D721Med (cell line): ENCODE measurements at regions not wholly inside any gene's neighbourhood (a gene's known extent, or its start where the extent isn't known, plus 50 kb on each side); places are given as distances from the start of the nearest gene placed in this dataset.

ENCODE experiments used
- DNase-seq: peaks from one replicate; pipeline ENCODE4 v3.0.0; 2011; ENCODE audit warnings: low spot score; ENCODE audit not compliant: insufficient read length
- FAIRE-seq: peaks from 2 replicates; lab custom pipeline; 2011; peaks lifted over from hg19 to GRCh38; lab: Jason Lieb, UNC
- TF ChIP-seq, protein P1 (sequence below): IDR thresholded peaks from 2 replicates; pipeline ENCODE4 v1.5.1; 2012; ENCODE audit warnings: mild to moderate bottlenecking, control low read depth; ENCODE audit not compliant: insufficient read depth; ENCODE audit errors: missing control alignments

DNA sequence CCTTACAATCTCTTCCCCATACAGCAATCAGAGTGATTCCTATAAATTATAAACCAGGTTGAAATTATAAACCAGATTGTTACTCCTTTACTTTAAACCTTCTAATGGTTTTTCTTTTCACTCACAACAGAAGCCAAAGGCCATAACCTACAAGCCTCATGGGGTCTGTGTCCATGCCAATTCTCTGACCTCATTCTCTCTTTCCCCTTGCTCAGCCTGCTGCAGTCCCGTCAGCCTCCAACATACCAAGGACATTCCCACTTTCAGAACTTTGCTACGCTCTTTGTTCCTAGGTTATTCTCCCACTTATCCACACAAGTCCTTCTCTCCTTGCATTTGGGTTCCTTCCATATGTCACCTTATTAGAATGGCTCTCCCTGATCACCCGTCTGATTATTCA is 277.9 kb upstream of the TCF21 start:
- FAIRE-seq (no peak), DNase-seq (no peak)
- TF ChIP-seq, protein P1, sequence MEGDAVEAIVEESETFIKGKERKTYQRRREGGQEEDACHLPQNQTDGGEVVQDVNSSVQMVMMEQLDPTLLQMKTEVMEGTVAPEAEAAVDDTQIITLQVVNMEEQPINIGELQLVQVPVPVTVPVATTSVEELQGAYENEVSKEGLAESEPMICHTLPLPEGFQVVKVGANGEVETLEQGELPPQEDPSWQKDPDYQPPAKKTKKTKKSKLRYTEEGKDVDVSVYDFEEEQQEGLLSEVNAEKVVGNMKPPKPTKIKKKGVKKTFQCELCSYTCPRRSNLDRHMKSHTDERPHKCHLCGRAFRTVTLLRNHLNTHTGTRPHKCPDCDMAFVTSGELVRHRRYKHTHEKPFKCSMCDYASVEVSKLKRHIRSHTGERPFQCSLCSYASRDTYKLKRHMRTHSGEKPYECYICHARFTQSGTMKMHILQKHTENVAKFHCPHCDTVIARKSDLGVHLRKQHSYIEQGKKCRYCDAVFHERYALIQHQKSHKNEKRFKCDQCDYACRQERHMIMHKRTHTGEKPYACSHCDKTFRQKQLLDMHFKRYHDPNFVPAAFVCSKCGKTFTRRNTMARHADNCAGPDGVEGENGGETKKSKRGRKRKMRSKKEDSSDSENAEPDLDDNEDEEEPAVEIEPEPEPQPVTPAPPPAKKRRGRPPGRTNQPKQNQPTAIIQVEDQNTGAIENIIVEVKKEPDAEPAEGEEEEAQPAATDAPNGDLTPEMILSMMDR: no peak

DNA sequence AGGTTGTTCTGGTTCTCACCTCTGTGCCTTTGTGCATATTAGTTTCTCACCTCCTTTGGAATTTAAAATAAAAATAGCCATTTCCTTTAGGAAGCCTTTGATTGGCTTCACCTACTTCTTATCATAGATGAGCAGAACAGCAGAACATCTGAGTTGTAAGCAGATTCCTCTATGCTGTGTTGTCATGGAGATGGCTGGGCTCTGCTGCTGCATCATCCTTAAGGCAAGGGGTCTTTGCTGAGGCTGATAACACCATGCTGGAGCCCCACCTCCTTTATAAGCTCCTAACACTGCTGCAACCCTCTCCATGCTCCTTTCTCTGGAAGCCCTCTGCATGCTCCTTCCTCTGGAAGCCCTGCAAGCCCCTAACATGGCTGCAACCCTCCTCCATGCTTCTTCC is 276.5 kb upstream of the TCF21 start:
- TF ChIP-seq, protein P1: no peak
- no peak for DNase-seq
- FAIRE-seq: no peak

- DNase-seq (no peak), FAIRE-seq (no peak)
- TF ChIP-seq, protein P1: no peak
Observed at GRCh38 chr6:133613211-133613610, 275.7 kb upstream of the TCF21 start.

GRCh38 chr6:133621751-133622150 is 267.2 kb upstream of the TCF21 start:
- TF ChIP-seq, protein P1: no peak
- FAIRE-seq (no peak), DNase-seq (no peak)

- TF ChIP-seq, protein P1: no peak
- DNase-seq: no peak
- FAIRE-seq: no peak
Observed at GRCh38 chr6:133623065-133623464, 265.8 kb upstream of the TCF21 start.

- DNase-seq (no peak), FAIRE-seq (no peak)
- TF ChIP-seq, protein P1: no peak
Observed at GRCh38 chr6:133623621-133624020, 265.3 kb upstream of the TCF21 start.

DNA sequence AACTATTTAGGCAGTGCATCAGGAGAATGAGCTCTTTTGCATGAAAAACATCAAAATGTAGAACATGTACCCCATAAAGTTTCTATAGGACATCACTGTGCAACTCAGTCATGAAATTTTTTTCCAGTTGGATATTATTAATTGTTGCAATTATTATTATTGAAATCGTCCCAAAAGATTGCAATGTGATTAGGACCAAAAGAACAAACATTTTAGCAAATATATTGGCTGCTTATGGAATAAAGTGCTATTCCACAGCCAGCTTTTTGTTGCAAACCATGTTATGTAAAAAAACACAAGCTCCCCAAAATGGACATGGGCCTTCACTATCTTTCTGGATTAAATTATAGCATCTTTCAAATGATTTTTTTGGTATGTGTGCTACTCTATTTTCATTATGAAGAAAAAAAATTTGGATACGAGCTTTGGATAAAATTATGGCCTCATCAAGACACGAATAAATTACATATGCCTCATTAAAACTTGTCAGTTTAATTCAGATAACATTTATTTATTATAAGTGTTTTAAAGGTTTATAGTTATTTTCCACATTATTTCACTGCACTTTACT is 262.7 kb upstream of the TCF21 start:
- no peak for FAIRE-seq
- TF ChIP-seq, protein P1: no peak
- DNase-seq: no peak
